LoVo (cell line): ENCODE measurements at regions not wholly inside any gene's neighbourhood (a gene's known extent, or its start where the extent isn't known, plus 50 kb on each side); places are given as distances from the start of the nearest gene placed in this dataset.

ENCODE experiments used
- DNase-seq: peaks from one replicate; pipeline ENCODE4 v3.0.0-alpha.2; 2016; ENCODE audit warnings: low spot score

- DNase-seq = no peak
Observed at GRCh38 chr10:25661632-25662031, 272.4 kb upstream of the MYO3A start.

DNA sequence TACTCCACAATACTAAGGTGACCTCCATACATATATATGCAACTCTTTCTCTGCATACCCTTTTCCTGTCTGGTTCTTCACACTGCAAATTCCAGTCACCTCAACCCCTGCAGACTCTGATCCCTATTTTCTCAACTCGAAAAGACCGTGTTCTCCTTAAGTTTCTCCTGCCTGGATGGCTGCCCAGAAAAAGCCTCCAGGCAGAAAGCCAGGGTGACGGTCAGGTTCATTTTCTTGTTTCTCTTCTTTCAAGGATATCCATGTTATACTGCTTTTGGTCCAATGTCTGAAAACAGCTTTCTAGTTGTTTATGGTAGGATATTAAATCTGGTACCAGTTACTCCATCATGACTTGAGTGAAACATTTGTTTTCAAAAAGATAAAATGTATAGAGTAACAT lies 267.8 kb upstream of the MYO3A start:
- DNase-seq = no peak

DNA sequence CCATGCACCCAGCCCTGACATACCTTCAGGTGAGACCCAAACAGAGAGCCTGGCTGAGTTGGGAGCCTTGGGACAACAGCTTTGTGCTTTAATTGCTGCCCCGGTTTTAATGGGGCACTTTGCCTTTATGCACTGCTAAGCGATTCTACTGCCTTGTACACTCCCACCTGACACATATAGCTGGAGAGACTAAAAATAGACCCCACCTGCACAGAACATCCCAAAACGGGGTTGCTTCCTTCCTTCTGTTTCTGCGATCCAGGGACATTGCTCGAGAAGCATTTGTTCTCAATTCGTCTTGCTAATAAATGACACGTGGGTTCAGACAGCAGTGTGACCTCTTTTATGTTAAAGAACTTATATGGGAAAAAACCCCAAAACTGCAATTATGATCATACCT lies 258.8 kb upstream of the MYO3A start:
- DNase-seq = no peak

GRCh38 chr10:25675615-25676014 lies 258.4 kb upstream of the MYO3A start:
- DNase-seq = no peak

- no peak for DNase-seq
Observed at GRCh38 chr10:25678220-25678619, 255.8 kb upstream of the MYO3A start.

- no peak for DNase-seq
Observed at GRCh38 chr10:25678666-25679065, 255.4 kb upstream of the MYO3A start.

- DNase-seq = no peak
Observed at GRCh38 chr10:25682203-25682851, 251.7 kb upstream of the MYO3A start.

DNA sequence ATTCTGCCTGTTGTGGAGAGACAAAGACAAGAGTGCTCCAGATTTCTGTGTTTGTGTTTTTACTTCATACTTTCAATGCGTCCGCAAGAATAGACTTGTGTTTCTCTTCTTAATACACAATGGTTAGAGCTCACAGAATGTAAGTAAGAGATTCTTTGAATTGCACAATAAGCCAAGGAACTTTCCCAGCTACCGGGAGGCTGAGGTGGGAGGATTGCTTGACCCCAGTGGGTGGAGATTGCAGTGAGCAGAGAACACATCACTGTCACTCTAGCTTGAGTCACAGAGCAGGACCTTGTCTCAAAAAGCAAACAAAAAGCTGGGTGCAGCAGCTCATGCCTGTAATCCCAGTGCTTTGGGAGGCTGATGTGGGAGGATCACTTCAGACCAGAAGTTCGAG lies 250.7 kb upstream of the MYO3A start:
- no peak for DNase-seq

DNA sequence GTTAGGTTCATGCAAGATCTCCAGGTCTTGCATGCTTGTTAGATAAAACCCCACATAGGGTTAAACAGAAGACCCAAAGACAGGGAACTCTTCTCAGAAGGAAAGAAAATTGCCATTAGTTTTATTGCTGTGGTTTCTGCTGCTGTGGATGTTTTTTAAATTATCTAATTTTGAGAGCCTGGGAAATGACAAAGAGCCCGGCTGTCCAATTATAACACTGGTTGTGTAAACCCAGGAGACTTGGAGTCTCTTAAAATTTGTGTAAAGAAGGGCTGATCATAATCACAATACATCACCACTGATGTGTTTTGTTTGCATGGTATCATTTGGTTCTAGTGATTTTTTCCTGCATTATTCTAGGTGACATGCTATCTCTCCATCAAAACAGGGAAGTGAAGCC lies 246.5 kb upstream of the MYO3A start:
- no peak for DNase-seq

GRCh38 chr10:25689346-25690100 lies 244.5 kb upstream of the MYO3A start:
- no peak for DNase-seq

GRCh38 chr10:25692761-25693160 lies 241.3 kb upstream of the MYO3A start:
- no peak for DNase-seq

DNA sequence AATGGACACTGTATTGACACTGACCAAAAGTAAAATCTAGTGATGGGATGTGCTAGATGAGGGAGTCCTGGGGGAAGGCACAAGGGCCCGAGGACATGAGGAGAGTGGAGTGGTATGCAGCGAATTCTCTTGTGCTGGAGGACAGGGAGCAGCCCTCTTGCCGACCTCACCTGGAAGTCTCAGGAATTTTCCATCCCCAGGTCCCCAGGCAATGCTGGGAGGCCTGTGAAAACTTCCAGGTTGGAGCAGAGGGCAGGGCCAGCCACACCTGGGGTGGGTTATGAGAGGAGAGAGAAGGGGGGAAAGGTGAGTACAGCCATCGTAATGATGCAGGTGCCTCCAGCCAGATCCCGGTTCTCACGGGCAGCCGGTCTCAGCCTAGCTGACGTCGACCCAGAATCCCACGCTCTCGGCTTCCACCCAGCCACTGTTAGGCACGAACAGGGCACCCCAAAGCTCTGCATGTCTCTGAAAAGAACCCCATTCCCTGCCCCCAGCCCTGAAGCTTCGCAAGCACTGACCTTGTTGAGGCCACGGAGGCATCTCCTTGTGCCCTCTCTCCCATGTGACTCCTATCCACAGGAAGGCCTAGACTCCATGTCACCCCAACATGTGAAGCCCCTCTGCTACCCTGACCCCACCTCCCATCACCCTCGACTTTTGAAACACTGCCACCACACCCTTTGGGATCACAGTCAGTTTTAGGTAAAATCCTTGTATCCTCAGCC lies 239.7 kb upstream of the MYO3A start:
- DNase-seq = no peak

- no peak for DNase-seq
Observed at GRCh38 chr10:25694971-25695370, 239.1 kb upstream of the MYO3A start.

DNA sequence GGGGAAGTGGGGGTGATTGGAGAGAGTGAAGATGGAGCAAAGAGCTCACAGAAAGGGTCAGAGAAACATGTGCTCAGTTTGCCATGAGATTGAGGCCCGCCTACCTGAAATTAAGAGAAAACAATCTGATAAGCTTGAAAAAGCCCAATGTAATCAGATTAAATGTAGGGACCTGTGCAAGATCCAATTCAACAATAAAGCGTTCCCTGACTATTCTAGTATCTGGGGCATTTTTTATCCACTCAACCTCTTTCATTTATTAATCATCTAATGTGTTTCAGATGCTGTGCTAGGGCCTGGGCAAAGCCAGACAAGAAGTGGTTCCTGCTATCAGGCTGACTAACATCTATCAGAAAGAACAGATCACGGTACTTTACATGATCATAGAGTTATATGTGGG lies 238.4 kb upstream of the MYO3A start:
- DNase-seq = no peak

DNA sequence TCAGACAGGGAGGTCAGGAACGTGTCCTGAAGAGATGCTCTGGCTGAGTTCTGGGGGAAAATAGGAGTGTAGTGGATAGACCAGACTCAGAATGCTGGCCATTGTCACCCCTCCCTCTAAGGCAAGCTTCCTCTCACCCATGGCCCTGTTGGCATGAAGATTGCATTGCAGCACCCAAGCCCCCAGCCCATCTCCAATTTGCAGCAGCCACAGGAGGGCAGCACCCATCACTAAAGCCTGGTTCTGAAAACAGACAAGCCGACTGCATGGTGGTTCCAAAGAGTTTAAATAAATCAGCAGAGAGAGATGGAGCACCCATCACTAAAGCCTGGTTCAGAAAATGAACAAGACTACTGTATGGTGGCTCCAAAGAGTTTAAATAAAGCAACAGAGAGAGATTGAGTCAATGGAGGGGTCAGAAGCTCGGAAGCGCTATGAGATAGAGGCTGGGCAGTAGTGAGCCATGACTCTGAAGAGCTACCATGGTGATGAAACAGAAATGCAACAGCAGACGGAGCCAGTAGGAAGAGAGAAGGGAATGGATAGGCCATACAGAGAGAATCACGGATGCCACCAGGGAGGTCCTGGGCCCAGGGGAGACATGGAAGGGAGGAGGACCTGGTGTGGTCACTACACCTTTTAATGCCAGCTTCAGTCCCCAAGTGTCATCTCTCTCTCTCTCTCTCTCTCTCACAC lies 237.9 kb upstream of the MYO3A start:
- DNase-seq = no peak

GRCh38 chr10:25697412-25697811 lies 236.6 kb upstream of the MYO3A start:
- no peak for DNase-seq

DNA sequence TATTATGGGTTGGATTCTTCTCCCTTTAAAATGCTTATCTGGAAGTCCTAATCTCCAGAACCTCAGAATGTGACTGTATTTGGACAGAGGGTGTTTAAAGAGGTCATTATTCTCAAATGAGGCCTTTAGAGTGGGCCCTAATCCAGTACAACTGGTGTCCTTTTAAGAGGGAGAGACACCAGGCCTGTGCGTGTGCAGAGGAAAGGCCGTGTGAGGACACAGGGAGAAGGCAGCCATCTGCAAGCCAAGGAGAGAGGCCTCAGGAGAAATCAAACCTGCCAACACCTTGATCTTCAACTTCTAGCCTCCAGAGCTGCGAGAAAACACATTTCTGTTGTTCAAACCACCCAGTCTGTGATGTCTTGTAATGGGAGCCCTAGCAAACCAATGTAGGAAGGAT lies 235.4 kb upstream of the MYO3A start:
- DNase-seq = no peak

GRCh38 chr10:25699631-25700030 lies 234.4 kb upstream of the MYO3A start:
- DNase-seq = no peak

GRCh38 chr10:25701652-25702051 lies 232.4 kb upstream of the MYO3A start:
- no peak for DNase-seq

DNA sequence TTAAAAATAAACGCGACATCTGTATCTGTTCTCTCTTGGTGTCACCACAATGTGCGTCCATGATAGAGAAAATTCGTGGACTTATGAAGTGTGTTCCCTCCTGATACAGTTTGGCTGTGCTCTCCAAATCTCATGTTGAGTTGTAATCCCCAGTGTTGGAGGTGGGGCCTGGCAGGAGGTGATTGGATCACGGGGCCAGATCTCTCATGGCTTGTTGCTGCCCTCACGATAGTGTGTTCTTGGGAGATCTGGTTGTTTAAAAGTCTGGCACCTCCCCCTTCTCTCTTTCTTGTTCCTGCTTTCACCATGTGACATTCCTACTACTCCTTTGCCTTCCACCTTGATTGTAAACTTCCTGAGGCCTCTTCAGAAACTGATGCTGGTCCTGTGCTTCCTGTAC lies 229.4 kb upstream of the MYO3A start:
- DNase-seq = no peak

GRCh38 chr10:25707572-25707971 lies 226.5 kb upstream of the MYO3A start:
- DNase-seq = no peak

DNA sequence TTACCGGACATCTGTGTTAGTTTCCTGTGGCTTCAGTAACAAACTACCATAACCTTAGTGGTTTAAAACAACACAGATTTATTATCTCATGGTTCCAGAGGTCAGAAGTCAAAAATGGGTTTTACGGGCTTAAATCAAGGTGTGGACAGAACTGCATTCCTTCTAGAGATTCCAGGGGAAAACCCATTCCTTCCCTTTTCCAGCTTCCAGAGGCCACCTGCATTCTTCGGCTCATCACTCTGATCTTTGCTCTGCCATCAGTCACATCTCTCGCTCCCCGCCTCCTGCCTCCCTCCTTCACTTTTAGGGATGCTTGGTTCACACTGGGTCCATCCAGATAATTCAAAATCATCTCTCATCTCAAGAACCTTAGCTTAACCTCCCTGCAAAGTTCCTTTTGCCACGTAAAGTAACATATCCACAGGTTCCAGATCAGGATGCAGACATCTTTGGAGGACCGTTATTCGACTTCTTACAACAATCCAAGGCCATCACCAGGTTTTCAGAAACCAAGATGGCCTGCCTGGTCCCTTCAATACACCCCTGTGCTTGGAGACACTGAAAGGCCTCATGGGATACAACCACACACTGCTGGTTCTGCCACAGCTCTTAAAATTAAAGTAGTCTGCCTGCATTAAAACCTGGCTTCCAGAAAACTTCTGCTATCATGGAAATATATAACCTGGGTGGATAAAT lies 225.9 kb upstream of the MYO3A start:
- no peak for DNase-seq
